Sigmoid colon (tissue), 3 donors: ENCODE measurements at regions not wholly inside any gene's neighbourhood (a gene's known extent, or its start where the extent isn't known, plus 50 kb on each side); places are given as distances from the start of the nearest gene placed in this dataset.

Experiments used
- POLR2A ChIP-seq, 2 donors: fragments of 450-650 bp; IDR thresholded peaks; one replicate each; pipeline ENCODE4 v1.6.1; 2016; ENCODE audit warnings: antibody characterized with exemption in 2 of 2, mild to moderate bottlenecking in 2 of 2, moderate library complexity in 2 of 2
- TF ChIP-seq, protein P1 (sequence below), 4 experiments: fragments of 450-650 bp in 3 of 4; fragments of 200-600 bp in 1 of 4; IDR thresholded peaks; one replicate each; pipeline ENCODE4 v1.5.1; 2016 to 2019; ENCODE audit warnings: antibody characterized with exemption in 4 of 4, mild to moderate bottlenecking in 3 of 4, moderate library complexity in 2 of 4

DNA sequence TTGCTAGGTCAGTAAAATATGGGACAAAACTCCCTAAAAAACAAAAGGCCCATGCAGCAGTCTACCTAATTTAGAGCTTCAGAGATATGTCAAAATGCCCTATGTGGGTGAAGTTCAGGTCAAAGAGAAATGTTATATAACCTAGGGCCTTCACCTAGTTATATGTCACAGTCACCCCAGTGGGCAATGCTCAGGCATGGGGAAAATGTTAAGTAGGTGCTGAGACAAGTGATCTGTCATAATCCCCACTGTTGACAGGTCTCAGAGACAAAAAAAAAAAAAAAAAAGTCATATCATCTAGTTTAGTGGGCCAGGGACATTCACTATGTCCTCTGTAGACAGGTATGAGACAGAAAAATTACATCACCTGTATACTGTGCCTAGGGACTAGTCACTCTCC is 128.6 kb upstream of the ZNF91 start:
- TF ChIP-seq, protein P1, sequence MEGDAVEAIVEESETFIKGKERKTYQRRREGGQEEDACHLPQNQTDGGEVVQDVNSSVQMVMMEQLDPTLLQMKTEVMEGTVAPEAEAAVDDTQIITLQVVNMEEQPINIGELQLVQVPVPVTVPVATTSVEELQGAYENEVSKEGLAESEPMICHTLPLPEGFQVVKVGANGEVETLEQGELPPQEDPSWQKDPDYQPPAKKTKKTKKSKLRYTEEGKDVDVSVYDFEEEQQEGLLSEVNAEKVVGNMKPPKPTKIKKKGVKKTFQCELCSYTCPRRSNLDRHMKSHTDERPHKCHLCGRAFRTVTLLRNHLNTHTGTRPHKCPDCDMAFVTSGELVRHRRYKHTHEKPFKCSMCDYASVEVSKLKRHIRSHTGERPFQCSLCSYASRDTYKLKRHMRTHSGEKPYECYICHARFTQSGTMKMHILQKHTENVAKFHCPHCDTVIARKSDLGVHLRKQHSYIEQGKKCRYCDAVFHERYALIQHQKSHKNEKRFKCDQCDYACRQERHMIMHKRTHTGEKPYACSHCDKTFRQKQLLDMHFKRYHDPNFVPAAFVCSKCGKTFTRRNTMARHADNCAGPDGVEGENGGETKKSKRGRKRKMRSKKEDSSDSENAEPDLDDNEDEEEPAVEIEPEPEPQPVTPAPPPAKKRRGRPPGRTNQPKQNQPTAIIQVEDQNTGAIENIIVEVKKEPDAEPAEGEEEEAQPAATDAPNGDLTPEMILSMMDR (IDR thresholded peaks at IDR 0.05) = no peak
- TF ChIP-seq POLR2A (IDR thresholded peaks at IDR 0.05) = no peak
